Heart right ventricle (tissue), 16 donors: ENCODE measurements at regions not wholly inside any gene's neighbourhood (a gene's known extent, or its start where the extent isn't known, plus 50 kb on each side); places are given as distances from the start of the nearest gene placed in this dataset.

Experiments
- ATAC-seq, 8 donors: fragments of 200-7000 bp; cut with Tn5 transposase; one replicate each; pipeline ENCODE4 v1.9.1; 2020; ENCODE audit warnings: mild to moderate bottlenecking in 8 of 8, moderate library complexity in 8 of 8, moderate number of reproducible peaks in 1 of 8
- DNase-seq, 2 donors: peaks; one replicate each; pipeline ENCODE4 v3.0.0-alpha.2; 2020
- H3K27ac ChIP-seq, 10 donors: fragments of 200-600 bp; sonication (generic) in 2 of 10; one replicate each; pipeline versions ENCODE4 v1.5.0 to v1.8.0; 2020 to 2022; ENCODE audit warnings: mild to moderate bottlenecking in 3 of 10
- H3K27me3 ChIP-seq, 7 donors: fragments of 200-600 bp; one replicate each; pipeline ENCODE4 v1.8.0; 2021 to 2022; ENCODE audit warnings: mild to moderate bottlenecking in 2 of 7
- H3K36me3 ChIP-seq, 9 donors: fragments of 200-600 bp; sonication (generic) in 1 of 9; one replicate each; pipeline versions ENCODE4 v1.5.0 to v1.8.0; 2020 to 2022; ENCODE audit warnings: mild to moderate bottlenecking in 2 of 9
- H3K4me1 ChIP-seq, 9 donors: fragments of 200-600 bp; sonication (generic) in 1 of 9; one replicate each; pipeline versions ENCODE4 v1.5.0 to v1.8.0; 2020 to 2022; ENCODE audit warnings: mild to moderate bottlenecking in 4 of 9
- H3K4me3 ChIP-seq, 10 donors: fragments of 200-600 bp; sonication (generic) in 2 of 10; one replicate each; pipeline versions ENCODE4 v1.5.0 to v1.8.0; 2020 to 2022; ENCODE audit warnings: mild to moderate bottlenecking in 7 of 10, moderate library complexity in 2 of 10
- H3K9me3 ChIP-seq, 11 donors: fragments of 200-600 bp in 10 of 11; sonication (generic) in 2 of 11; one replicate each; pipeline versions ENCODE4 v1.5.0 to v1.8.0; 2013 to 2022; ENCODE audit warnings: mild to moderate bottlenecking in 2 of 11, control low read depth in 1 of 11, moderate library complexity in 1 of 11
- CTCF ChIP-seq, 9 donors: fragments of 200-600 bp; sonication (generic) in 2 of 9; IDR thresholded peaks; one replicate each; pipeline versions ENCODE4 v1.5.0 to v1.8.0; 2021 to 2022; ENCODE audit warnings: antibody characterized with exemption in 9 of 9, mild to moderate bottlenecking in 5 of 9, moderate library complexity in 1 of 9
- WGBS, 2 donors: extraction: QIAGEN DNeasy Blood & Tissue Kit; methylation state at CpG; one replicate each; pipeline ENCODE4 v1.1.7; 2013; ENCODE audit warnings: inconsistent platforms in 1 of 2; 5-methylcytosine and 5-hydroxymethylcytosine counted together
- intact Hi-C, 10 donors: fragments of 100-400 bp; cut with DNase I; formaldehyde crosslinking; loops; one replicate each; pipeline versions ENCODE4 v1.11.1 to v1.14.2; 2022
- donor health status: Arrhythmogenic right ventricular cardiomyopathy.
- donor health status: ischemic (EF 13 %, LVEDD 7.1; RV severe dilation, severe dysfunction).
- donor health status: healthy with polysubstance abuse.
- donor health status: DM: no; HTN: yes; CAD: no.
- donor health status: DM: no; HTN: no; CAD: no.
- donor health status: ischemic (EF 25% LVEDD 6.9; RV normal size, moderate dysfunction).
- donor health status: ischemic (EF 25% LVEDD 5.7; RV mildly dilated, moderate dysfunction).
- donor health status: healthy.
- donor health status: DM: yes; HTN: yes; CAD: no.
- donor health status: Ischemic cardiomyopathy.
- donor health status: ischemic (EF 35%, LVEDD 5.7; RV mildly dilated, moderate dysfunction).
- donor health status: nonischemic (EF 11% LVEDD 7.7; RV severe dilation, severe dysfunction).
- donor health status: DM: yes; HTN: yes; CAD: no.
- donor health status: PGD.
- donor health status: ischemic (EF 29% LVEDD 5.4; RV normal size, mild dysfunction).
- donor health status: nonischemic (EF 23%, LVEDD 6.1; RV moderate dilation, normal function).

GRCh38 chr5:3878267-3878666 is 282.6 kb downstream of the IRX1 start:
- H3K27ac ChIP-seq, result no peak overlapping the region
- DNase-seq (no peak), ATAC-seq (no peak)
- TF ChIP-seq CTCF (IDR thresholded peaks at IDR 0.05), result no peak
- intact Hi-C loops, result no loop called here
- no peaks in the 10 kb centered on the region for H3K4me1 ChIP-seq
- H3K36me3 ChIP-seq, result no peaks in the 10 kb centered on the region
- H3K4me3 ChIP-seq, result no peak overlapping the region
- H3K27me3 ChIP-seq, result no peaks in the 10 kb centered on the region
- peaks cover 0 to 11% (median 0%) of the 10 kb centered on the region in 11 donors for H3K9me3 ChIP-seq
- 76 to 79% methylated on average over 4 of the region's 4 CpGs for WGBS, 2 donors

GRCh38 chr5:3883040-3883439 is 287.4 kb downstream of the IRX1 start:
- intact Hi-C loops, result no loop called here
- Histone ChIP-seq H3K27ac (no peak overlapping the region), H3K4me3 (no peak overlapping the region), H3K27me3 (no peaks in the 10 kb centered on the region), H3K36me3 (no peaks in the 10 kb centered on the region), H3K9me3 (no peaks in the 10 kb centered on the region), H3K4me1 (no peaks in the 10 kb centered on the region)
- whole genome bisulfite sequencing, 2 donors, result 73 to 76% methylated on average over 11 of the region's 11 CpGs
- no peak for TF ChIP-seq CTCF (IDR thresholded peaks at IDR 0.05)
- ATAC-seq (no peak), DNase-seq (no peak)

GRCh38 chr5:3886524-3887451 is 291.2 kb downstream of the IRX1 start:
- H3K9me3 ChIP-seq, result peaks cover 0 to 6% (median 0%) of the 10 kb centered on the region in 11 donors
- no peak overlapping the region for H3K27ac ChIP-seq
- 57 to 61% methylated on average over 9 of the region's 9 CpGs for WGBS, 2 donors
- TF ChIP-seq CTCF (IDR thresholded peaks at IDR 0.05), result no peak
- H3K36me3 ChIP-seq, result no peaks in the 10 kb centered on the region
- DNase-seq (no peak), ATAC-seq (no peak)
- intact Hi-C loops, result no loop called here
- no peaks in the 10 kb centered on the region for H3K4me1 ChIP-seq
- no peaks in the 10 kb centered on the region for H3K27me3 ChIP-seq
- no peak overlapping the region for H3K4me3 ChIP-seq

- 84 to 85% methylated on average over 6 of the region's 6 CpGs for WGBS, 2 donors
- intact Hi-C loops, result no loop called here
Observed at GRCh38 chr5:3888310-3888709, 292.7 kb downstream of the IRX1 start.

More at GRCh38 chr5:3888310-3888709, 292.7 kb downstream of the IRX1 start:
- H3K27ac ChIP-seq, result no peak overlapping the region
- H3K4me1 ChIP-seq, result no peaks in the 10 kb centered on the region
- ATAC-seq (no peak), DNase-seq (no peak)
- no peaks in the 10 kb centered on the region for H3K27me3 ChIP-seq
- TF ChIP-seq CTCF (IDR thresholded peaks at IDR 0.05), result no peak
- no peak overlapping the region for H3K4me3 ChIP-seq
- H3K36me3 ChIP-seq, result no peaks in the 10 kb centered on the region
- peaks cover 0 to 9% (median 0%) of the 10 kb centered on the region in 11 donors for H3K9me3 ChIP-seq
